GM12864 (cell line): ENCODE measurements at regions not wholly inside any gene's neighbourhood (a gene's known extent, or its start where the extent isn't known, plus 50 kb on each side); places are given as distances from the start of the nearest gene placed in this dataset.

Source experiments
- DNase-seq: peaks from one replicate; pipeline ENCODE4 v3.0.0-alpha.2; 2011; ENCODE audit warnings: low read depth
- H3K4me3 ChIP-seq: 2 replicates; pipeline ENCODE4 v1.5.1; 2011; ENCODE audit warnings: mild to moderate bottlenecking, low read depth, low read length, control low read depth
- TF ChIP-seq, protein P1 (sequence below): IDR thresholded peaks from 2 replicates; pipeline ENCODE4 v1.5.1; 2011; ENCODE audit warnings: low read depth, mild to moderate bottlenecking, moderate library complexity, low read length, control low read depth, inconsistent platforms; ENCODE audit errors: missing control alignments

- TF ChIP-seq, protein P1, sequence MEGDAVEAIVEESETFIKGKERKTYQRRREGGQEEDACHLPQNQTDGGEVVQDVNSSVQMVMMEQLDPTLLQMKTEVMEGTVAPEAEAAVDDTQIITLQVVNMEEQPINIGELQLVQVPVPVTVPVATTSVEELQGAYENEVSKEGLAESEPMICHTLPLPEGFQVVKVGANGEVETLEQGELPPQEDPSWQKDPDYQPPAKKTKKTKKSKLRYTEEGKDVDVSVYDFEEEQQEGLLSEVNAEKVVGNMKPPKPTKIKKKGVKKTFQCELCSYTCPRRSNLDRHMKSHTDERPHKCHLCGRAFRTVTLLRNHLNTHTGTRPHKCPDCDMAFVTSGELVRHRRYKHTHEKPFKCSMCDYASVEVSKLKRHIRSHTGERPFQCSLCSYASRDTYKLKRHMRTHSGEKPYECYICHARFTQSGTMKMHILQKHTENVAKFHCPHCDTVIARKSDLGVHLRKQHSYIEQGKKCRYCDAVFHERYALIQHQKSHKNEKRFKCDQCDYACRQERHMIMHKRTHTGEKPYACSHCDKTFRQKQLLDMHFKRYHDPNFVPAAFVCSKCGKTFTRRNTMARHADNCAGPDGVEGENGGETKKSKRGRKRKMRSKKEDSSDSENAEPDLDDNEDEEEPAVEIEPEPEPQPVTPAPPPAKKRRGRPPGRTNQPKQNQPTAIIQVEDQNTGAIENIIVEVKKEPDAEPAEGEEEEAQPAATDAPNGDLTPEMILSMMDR = no peak
- no peak for DNase-seq
- H3K4me3 ChIP-seq = no peak overlapping the region
Measured at GRCh38 chr3:36196058-36196457, 184.2 kb upstream of the STAC start.

- TF ChIP-seq, protein P1 = no peak
- no peak for DNase-seq
- H3K4me3 ChIP-seq = no peak overlapping the region
Measured at GRCh38 chr3:36197151-36197550, 183.2 kb upstream of the STAC start.

GRCh38 chr3:36201546-36201945, 178.8 kb upstream of the STAC start:
- no peak overlapping the region for H3K4me3 ChIP-seq
- TF ChIP-seq, protein P1 = no peak
- DNase-seq = no peak

DNA sequence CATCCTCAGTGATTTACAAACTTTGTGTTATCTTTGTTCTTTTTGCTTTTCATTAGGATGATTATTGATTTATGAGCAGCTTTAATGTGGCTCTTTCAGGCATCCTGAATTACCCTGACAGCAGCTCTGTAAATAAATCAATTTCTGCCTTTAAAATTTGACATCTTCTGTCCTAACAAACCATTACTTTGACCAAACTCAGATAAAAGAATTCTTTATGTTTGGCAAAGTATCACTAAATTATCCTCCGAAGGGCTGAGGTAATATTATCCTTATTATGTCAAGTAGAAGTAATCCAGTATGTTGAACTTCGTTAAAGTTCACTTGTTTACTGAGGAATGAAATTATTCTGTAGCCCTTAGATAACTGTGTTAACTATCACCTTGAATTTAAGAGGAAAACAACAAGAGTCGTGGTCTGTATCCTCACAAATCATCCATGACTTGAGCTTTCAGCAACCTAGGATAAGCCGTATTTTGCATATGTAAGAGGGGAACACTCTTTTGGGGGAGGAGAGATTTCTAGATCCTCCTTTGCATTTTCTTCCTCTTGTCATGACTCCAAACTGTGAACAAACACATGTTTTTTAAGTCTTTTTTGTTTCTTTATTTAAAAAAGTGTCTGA, 173.2 kb upstream of the STAC start:
- no peak overlapping the region for H3K4me3 ChIP-seq
- TF ChIP-seq, protein P1 = no peak
- DNase-seq = no peak

GRCh38 chr3:36210840-36211651, 169.3 kb upstream of the STAC start:
- TF ChIP-seq, protein P1 = no peak
- DNase-seq = no peak
- no peak overlapping the region for H3K4me3 ChIP-seq

- no peak for DNase-seq
- no peak overlapping the region for H3K4me3 ChIP-seq
- TF ChIP-seq, protein P1 = no peak
Measured at GRCh38 chr3:36211652-36211999, 168.7 kb upstream of the STAC start.

DNA sequence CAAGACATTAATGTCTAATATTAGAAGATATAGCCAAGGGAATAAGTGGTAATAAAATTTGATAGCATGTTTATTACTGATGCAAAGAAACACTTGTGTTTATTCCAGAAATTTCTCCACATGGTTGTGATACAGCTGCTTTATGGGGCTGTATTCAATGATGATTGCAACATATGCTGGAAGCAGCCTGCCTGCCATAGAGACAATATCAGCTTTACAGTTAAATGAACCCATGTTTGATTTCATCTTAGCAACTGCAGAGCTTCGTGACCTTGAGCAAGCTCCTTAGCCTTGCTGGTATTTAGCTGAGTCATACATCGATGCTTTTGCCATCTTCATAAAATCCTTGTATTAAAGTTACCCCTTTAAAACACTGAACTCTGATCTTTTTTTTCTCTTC, 168.1 kb upstream of the STAC start:
- TF ChIP-seq, protein P1 = no peak
- H3K4me3 ChIP-seq = no peak overlapping the region
- DNase-seq = no peak
